GM18519 (cell line): ENCODE measurements at regions not wholly inside any gene's neighbourhood (a gene's known extent, or its start where the extent isn't known, plus 50 kb on each side); places are given as distances from the start of the nearest gene placed in this dataset.

ENCODE experiments used
- ATAC-seq: cut with Tn5 transposase; IDR thresholded peaks from one replicate; pipeline ENCODE4 v1.9.1; 2021; ENCODE audit warnings: mild to moderate bottlenecking, moderate library complexity; ENCODE audit not compliant: unreplicated experiment, low FRiP score

DNA sequence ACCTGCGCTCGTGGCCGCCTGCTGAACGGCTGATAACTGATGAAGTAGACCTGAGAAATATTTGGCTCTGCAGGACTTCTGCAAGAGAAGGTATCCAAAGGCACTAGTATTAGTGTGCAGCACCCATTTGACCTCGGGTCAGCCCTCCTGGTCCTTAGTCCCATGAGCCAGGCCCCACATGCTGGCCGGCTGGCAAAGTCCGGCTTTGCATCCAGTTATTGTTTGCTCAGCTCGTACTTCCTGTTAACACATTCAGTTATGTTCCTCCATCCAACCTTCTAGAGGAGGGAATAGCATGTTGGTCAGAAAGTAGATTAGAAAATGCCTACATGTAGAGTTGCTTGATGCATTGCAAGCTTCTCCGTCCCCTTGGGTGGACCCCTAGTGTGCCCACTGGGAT, 385.7 kb upstream of the RGMA start:
- ATAC-seq, result no peak

DNA sequence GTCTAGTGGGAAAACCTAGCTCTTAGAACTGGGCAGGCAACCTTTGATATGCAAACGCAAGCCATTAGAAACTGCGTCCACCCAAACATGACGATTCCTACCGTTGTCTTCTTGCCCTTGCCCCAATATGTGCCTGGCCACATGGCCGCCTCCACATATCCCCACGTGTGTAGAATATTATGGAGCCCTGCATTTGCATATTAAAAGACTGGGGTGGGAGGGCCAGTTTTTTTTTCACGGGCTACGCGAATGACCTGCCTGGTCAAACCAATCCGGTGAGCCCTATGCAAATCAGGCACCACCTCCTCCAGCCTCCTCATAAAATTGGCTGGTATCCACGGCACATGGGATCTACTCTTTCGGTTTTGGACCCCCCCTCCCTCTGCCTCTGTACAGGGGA, 381.0 kb upstream of the RGMA start:
- no peak for ATAC-seq

DNA sequence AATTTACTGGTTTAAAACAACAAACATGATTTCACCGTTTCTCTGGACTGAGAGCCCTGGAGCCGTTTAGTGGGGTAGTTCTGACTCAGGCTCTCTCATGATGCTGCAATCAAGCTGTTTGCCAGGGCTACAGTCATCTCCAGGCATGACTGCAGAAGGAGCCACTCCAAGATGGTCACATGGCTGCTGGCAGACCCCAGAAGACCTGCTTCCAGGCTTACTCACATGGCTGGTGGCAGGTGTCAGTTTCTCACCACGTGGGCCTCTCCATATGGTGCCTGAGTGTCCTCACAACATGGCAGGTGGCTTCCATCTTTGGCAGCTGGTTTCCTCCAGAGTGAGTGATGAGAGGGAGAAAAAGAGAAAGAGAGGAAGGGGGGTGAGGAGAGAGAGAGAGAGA, 378.3 kb upstream of the RGMA start:
- no peak for ATAC-seq

DNA sequence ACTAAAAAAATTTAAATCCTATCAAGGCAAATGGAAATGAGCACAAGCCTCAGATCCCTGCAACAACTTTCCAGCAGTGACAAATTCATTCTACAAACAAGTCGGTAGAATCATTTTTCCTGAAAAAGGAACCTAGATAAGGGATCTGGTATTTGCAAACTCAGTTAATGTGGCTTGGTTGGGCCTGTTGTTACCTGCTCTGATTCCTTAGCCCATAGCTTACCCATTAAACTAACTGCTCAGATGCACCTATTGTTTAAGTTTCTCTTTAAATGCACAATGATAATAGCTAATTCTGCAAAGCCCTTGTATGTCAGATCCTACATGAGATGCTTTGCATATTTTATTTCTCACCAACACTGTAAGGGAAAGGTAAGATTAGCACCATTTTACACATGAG, 377.4 kb upstream of the RGMA start:
- ATAC-seq, result no peak

DNA sequence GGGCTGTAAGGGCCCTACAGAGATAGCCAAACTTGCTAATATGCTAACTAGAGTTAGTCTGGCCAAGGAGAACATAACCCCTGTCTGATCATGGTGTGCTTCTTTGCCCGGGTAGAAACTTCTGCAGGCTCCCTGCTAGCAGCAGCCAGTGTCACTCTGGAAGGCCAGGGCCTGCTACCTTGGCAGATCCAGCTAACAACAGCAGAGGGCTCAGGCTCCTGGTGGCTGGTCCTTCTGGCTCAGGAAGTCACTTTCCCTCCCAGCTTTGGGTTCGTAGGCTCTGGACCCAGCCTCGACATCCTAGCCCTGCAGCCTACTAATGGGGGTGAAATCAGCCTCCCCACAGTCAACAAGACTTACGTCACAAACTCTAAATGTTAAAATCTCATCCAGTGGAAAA, 373.7 kb upstream of the RGMA start:
- no peak for ATAC-seq

DNA sequence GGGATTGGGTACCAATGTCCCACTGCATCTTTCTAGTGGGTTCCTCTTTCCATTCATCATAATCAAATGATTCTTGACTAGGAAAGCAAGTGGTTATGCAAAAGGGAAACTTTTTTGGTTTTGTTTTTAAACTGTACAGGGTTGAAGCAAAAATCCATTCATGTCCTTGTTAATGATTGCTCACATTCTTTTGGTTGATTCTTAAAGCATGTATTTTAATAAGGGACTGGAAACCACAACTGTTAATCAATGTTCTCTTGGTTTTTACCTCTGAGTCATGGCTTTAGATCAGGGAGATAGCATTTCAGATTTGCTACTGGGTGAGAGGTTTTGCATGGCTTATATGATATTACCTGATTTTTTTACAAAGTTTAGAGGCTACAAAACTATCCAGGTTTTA, 371.7 kb upstream of the RGMA start:
- no peak for ATAC-seq

DNA sequence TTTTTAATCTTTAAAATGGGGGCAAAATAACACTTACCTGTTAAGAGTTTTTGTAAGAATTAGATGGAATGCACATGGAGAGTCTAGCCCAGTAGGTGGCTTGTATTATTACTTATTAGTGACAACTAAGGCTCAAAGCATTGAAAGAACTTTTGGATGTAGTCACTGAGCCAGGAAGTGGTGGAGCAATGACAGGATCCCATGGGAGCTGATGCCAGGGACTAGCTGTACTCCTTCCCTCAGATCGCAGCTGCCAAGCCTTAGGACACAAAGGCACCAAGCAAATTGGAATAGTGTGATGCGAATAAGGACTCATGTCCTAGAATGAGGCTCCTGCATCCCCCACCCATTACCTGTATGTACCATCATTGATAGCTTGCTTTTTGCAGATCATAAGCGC, 370.4 kb upstream of the RGMA start:
- ATAC-seq, result no peak

DNA sequence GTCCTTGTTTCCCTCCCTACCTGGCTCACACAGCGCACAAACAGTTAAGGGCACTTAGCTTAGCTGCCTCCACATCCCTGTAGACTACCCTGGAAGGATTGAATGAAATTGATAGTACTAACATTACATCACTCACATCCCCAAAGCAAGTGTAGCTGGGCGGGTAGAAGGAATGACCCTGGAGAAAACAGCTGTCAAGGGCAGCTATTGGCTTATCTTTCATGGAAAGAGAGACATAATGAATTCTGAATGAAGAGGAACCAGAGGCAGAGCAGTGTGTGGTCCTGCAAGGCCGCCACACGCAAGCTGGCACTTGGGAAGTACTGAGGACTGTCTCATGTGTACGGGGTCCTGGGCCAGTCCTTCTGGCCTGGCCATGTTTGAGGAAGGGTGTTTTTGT, 369.6 kb upstream of the RGMA start:
- no peak for ATAC-seq

DNA sequence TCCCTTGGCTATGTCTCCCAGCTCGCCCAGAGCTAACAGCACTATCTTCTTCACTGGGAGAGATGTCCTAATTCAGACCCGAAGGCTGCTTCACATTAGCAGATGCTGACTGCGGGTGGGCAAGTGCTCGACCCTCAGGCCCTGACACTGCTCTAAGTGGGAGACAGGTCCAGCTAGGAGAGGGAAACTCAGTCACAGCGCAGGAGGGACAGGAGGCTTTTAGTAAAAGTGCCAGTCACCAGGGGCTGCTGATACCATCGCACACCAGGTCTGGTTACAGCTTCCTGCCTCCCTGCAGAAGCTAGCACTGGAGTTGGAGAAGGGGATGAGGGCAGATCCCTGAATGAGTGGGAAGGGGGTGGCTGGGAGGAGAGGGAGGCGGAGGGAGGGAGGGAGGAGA, 365.8 kb upstream of the RGMA start:
- no peak for ATAC-seq

DNA sequence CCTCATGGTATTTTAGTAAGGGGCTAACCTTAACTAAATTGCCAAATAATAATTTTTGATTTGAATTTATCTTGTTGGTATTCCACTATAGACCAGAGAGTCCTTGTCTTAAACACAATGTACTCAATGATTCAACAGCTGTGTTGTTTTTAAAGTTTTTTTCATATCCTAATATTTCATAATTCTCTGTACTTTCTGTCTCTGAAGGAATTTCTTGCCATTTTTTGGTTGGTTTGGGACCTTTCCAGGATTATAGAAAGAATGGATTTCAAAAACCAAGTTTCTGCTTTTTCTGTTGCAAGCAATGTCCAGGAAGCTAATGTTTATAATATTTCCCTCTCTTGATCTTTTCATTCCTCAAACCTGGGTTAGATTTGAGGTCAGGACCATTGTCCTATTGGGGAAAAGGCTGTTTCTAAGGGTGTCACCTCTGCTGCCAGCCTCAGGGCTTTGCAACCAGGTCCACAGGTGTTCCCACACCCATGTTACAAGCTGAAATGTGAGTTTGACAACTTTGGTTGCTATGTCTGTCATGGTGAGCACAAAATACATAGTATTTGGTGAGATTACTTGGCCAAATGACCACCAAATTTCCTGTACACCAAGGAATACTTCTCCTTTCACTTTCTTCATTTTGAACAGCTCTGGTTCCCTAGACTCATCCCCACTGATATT, 363.7 kb upstream of the RGMA start:
- ATAC-seq, result no peak

DNA sequence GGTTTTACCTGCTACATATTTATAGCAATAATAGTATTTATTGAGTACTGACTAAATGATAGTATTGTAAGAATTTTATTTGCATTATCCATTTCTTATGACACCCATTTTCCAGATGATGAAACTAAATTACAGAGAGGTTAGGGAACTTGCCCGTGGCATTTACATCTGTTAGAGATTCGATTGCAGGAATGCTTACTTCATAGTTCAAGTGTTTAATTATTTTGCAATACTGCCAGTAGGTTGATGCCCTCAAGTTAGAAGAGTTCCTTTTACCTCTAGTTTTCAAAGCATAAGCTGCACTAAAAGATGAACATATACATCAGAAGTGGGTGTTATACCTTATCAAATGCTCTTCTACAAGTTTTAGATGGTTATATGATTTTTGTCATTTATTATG, 362.8 kb upstream of the RGMA start:
- ATAC-seq, result no peak

DNA sequence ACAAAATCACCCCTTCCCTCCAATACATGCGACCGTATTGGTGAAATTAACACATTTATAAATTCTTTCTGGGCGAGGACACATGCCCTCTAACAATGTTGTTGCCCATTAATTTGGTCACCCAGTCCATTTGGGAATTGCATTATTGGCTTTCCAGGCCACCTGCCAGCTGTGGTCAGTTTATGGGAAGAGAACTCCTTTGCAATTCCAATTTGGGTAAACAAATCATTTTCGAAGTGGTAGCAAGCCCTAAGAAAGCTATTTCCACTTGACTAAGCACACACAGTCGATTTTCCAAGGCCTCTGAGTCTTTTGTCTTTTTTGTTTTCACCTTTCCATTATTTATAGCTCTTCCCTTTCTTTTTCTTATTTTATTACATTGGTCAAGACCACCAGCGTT, 362.3 kb upstream of the RGMA start:
- ATAC-seq, result no peak

DNA sequence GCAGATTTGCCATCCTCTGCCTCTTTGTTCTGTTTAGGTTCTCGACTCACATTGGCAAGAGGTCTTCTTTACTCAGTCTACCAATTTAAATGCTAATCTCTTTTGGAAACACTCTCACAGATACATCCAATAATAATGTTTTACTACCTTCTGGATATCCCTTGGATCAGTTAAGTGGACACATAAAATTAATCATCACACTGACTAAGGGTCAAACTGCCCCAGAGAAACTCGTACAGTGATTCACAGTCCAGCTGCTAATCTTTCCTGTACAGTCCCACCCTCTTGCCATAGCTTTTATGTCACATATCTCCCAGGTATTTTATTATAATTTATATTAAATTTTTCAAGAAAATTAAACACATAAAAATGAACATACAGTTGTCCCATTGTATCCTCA, 360.8 kb upstream of the RGMA start:
- ATAC-seq, result no peak

DNA sequence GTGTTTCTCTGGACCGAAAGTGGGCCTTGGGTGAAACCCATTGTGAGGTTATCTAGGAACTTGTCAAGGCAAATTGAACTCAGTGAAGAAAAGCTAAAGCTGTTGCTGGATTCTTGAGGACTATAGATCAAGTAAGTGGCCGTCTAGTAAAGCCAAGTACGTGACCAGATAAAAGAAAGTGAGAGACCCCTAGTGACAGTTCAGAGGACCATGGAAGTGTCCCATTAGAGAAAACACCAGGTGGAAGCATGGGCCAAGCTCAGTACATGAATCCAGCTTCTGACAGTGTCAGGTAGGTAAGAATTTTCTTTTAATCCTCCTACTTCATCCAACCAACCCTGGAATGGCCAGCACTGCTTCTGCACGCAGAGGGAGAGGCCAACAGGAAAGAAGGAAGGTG, 349.3 kb upstream of the RGMA start:
- no peak for ATAC-seq

DNA sequence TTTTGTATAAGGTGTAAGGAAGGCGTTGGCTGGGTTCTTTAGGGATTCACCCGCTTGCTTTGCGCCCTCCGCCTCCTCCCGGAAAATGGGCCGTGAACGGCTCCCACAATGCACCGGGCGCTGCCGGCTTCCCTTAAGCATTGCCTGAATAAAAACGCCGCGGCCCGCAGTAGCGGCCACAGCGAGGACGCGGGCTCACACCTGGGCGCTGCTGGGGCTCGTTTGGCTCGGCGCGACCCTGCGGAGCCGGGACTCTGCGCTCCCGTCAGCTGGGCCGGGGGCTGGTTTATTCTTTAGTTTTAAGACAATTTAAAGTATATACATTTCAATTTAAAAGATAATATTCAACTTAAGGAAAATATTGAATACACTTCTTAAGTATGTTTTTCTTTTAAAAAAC, 343.5 kb upstream of the RGMA start:
- ATAC-seq, result no peak

DNA sequence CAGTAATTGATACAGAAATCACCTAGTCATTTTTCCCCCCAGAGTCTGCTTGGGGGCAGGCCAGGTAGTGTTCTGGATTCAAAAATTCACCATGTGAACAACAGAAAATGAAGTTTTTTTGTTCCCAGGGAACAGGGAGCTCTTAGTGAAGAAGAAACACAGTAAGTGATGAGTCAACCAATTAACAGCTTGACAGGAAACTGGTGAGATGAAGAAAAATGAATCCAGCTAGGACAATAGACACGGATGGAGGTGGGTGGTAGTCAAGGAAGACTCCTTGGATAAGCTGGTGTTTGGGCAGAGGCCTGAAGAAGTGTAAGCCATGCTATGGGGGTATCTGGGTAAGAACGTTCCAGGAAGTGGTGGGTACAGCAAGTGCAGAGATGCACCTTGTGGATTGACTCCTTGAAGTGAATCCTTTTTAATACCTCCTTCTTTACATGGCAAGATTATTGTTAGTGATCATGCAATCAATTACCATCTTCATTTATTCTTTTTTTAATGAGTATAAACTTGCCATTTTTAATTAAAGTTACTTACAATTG, 339.9 kb upstream of the RGMA start:
- ATAC-seq, result no peak

DNA sequence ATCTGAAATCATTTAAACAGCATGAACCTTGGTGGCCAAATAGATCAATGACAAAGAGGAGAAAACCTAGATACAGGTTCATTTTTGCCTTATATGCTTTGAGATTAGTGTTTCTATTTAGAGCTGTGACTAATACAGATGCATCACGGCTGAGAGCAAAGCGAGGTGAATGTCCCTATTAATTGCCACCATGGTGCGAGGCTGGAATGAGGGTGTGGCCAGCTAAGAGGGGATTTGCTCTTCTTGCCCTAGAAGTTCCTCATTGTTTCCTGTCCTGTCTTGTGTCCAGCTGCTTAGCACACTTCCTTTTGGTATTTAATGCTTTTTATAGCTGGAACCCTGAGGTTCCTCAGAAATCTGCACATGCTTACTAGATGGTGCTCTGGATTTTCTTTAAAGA, 339.1 kb upstream of the RGMA start:
- ATAC-seq, result no peak

DNA sequence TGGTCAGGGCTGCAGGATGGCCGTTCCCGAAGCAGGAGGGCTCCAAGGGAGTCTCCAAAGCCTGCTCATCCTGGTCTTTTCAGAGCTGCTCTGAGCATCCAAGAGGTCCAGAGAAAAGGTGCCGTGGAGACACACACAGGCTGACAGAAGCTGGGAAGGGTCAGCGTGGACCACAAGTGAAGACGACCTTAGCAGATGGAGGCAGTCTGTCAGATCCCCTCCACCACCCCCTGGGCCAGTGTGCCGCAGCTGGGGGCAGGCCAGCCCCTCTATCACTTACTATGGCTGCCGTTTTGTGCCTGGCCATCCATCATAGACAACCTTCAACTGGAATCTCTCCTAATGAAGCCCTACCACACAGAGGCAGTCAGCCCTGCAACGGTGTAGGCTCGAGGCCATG, 335.1 kb upstream of the RGMA start:
- ATAC-seq, result no peak

DNA sequence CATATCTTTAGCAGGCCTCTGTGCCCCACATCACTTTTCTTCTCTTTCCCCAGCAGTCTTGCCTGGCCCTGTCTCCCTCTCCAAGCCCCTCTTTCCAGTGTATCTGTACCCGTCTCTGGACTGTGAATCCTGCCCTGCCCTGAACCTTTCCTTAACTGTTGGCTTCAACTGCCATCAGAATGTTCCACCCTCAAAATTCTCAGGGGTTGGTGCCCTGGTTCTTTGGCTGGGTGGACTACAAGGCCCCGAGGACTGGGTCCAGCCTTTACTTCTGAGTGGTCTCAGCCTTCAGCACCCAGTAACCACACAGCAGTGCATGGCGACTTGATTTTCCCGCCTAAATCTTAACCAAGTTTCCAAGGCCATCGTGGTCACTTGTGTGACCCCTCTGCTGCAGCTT, 333.5 kb upstream of the RGMA start:
- no peak for ATAC-seq

DNA sequence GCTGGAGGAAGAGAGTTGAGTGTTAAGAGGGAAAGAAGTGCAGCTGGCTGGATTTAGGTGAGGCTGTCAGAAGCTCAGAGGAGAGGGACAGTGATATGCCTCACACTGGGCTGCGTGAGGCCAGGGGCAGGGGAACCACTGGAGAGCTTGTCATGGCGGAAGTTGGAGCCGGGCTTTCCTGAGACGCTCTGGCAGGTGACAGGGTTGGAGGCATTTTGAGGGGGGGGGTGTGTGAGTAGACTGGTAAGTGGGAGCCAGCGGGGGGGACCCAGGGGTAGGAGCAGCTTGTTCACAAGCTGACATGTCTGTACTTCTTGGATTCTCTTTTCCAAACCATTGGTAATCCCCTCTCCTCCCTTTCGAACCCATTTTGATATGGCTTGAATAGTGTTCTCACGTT, 331.5 kb upstream of the RGMA start:
- no peak for ATAC-seq

DNA sequence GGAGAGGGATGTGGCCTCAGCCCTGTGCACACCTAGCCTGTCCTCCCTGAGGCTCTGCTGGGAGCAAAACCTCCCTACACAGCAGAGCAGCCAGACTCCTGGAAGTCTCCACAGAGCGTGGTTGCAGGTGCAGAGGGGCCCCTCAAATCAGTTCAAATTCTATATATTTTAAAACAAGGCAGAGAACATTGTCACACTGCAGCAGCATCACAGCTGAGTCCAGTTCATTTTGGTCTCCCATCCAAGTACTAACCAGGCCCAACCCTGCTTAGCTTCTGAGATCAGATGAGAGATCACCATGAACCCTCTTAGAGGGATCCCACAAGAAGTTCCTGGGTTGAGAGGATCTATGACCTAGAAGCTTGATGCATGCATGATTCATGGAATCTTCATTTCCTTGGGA, 331.0 kb upstream of the RGMA start:
- ATAC-seq, result no peak

DNA sequence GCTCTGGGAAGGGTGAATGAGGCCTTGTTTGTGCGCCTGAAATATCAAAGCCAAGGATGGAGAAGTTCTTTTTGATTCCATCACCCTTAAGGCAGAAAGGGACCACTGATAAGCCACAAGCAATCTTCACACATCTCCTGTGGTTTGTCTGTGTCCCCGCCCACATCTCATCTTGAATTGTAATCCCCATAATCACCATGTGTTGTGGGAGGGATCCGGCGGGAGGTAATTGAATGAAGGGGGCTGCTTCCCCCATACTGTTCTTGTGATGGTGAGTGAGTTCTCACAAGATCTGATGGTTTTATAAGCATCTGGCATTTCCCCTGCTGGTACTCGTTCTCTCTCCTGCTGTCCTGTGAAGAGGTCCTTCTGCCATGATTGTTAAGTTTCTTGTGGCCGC, 329.6 kb upstream of the RGMA start:
- no peak for ATAC-seq

DNA sequence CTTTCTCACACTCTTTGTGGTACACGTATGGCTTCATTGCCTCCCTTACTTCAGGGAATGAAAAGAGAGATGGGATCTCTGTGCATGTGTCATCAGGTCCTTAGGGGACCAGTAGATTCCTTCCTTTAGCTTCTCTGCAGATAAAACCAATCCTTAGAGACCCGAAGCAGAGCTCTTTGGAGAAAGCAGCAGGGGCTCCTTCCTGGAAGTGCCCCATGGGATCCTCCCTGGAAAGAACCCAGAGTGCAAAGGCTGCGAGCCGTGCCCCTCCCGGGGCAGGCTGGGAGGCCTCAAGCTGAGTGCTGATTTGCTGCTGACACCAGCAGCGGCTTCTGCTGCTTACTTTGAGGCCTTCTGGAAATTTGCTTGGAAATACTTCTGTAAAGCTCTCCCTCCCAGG, 328.6 kb upstream of the RGMA start:
- no peak for ATAC-seq
